ENCODE measurements at regions not wholly inside any gene's neighbourhood (a gene's known extent, or its start where the extent isn't known, plus 50 kb on each side); places are given as distances from the start of the nearest gene placed in this dataset.
A peak's percentile ranks its signal among the peaks of the same experiment; 100 is the strongest.

DNA sequence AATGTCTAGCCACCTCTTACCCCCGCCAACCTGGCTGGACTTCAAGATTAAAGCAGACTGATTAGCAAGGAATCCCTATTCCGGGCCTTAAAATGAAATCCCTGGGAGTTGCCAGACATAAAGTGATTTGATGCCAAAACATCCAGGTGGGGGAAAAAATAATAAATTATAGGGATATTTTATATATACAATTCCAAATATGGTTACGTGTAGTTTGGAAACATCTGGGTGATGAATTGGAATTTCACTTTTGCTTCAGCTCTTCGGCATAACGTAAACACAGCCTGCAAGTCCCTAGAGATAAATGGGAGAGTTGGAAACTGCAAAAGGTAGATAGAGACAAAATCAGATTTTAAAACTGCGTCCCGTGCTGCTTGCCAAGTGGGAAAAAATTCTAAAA is 545.5 kb upstream of the MDFIC2 start:
- DNase-seq: no peak
- TF ChIP-seq USF2 (IDR thresholded peaks at IDR 0.05; ENCODE audit: borderline replicate concordance, low read depth, low read length) (no peak), NRF1 (IDR thresholded peaks at IDR 0.05; ENCODE audit: low read depth, low read length) (no peak), MEF2A (IDR thresholded peaks at IDR 0.05; ENCODE audit: borderline replicate concordance, low read depth) (no peak), RXRA (IDR thresholded peaks at IDR 0.05; ENCODE audit: borderline replicate concordance, low read depth) (no peak), FOSL2 (IDR thresholded peaks at IDR 0.05; ENCODE audit: borderline replicate concordance, low read depth) (no peak), FOXM1 (IDR thresholded peaks at IDR 0.05; ENCODE audit: low read depth) (no peak), MXI1 (IDR thresholded peaks at IDR 0.05; ENCODE audit: low read depth, low read length) (no peak), GABPA (IDR thresholded peaks at IDR 0.05; ENCODE audit: low read depth) (no peak)
- TF ChIP-seq, protein P1, sequence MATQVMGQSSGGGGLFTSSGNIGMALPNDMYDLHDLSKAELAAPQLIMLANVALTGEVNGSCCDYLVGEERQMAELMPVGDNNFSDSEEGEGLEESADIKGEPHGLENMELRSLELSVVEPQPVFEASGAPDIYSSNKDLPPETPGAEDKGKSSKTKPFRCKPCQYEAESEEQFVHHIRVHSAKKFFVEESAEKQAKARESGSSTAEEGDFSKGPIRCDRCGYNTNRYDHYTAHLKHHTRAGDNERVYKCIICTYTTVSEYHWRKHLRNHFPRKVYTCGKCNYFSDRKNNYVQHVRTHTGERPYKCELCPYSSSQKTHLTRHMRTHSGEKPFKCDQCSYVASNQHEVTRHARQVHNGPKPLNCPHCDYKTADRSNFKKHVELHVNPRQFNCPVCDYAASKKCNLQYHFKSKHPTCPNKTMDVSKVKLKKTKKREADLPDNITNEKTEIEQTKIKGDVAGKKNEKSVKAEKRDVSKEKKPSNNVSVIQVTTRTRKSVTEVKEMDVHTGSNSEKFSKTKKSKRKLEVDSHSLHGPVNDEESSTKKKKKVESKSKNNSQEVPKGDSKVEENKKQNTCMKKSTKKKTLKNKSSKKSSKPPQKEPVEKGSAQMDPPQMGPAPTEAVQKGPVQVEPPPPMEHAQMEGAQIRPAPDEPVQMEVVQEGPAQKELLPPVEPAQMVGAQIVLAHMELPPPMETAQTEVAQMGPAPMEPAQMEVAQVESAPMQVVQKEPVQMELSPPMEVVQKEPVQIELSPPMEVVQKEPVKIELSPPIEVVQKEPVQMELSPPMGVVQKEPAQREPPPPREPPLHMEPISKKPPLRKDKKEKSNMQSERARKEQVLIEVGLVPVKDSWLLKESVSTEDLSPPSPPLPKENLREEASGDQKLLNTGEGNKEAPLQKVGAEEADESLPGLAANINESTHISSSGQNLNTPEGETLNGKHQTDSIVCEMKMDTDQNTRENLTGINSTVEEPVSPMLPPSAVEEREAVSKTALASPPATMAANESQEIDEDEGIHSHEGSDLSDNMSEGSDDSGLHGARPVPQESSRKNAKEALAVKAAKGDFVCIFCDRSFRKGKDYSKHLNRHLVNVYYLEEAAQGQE (IDR thresholded peaks at IDR 0.05; ENCODE audit: low read depth, low read length): no peak
- TF ChIP-seq, protein P2, sequence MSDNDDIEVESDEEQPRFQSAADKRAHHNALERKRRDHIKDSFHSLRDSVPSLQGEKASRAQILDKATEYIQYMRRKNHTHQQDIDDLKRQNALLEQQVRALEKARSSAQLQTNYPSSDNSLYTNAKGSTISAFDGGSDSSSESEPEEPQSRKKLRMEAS (IDR thresholded peaks at IDR 0.05; ENCODE audit: low read depth): no peak

DNA sequence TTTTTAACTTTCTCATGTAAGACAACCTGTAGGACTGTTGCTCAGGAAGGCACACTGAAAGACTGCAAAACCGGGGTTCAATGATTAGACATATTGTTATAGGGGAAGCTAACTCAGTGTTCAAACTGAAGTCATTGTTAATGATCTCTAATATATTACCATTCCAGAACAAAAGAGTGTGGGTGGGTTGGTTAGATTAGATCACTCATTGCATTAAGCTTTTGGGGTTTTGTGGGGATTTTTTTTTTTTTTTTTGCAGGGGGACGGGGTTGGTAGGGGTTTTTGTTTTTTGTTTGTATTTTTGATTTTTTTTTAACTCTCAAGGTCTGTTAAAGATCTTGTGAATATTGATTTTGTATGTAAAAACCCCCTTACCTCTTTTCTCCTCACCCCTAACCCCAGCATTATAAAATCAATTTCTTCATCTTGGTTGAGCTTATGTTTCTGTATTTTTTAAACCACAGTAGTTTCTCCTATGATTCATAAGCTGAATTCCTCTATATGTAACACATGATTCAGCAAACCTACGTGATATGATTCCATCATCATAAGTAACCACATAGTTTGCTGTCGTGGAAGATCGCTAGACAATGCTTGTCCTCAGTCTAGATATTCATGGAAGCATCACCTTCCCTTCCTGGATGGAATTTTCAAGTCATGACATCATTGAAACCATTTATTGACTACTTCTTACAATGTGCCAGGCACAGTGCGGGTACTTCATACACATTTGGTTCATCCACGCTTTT is 544.1 kb upstream of the MDFIC2 start:
- ChIA-PET POLR2A (no interaction called here), CTCF (no interaction called here)
- Histone ChIP-seq H3K9ac (peak overlapping the region; percentile 34; the same call in 1 of the 2 replicates), H3K9me3 (no peaks in the 10 kb centered on the region), H3K27me3 (ENCODE audit: insufficient read depth) (no peaks in the 10 kb centered on the region), H3K79me2 (ENCODE audit: insufficient read depth) (no peaks in the 10 kb centered on the region), H3F3A (replicated peaks; ENCODE audit: insufficient read depth) (peaks cover 33% of the 10 kb centered on the region), H3K4me3 (ENCODE audit: low read depth in 2 of 2, low read length in 1 of 2) (no peak overlapping the region), H4K20me1 (ENCODE audit: insufficient read depth) (no peaks in the 10 kb centered on the region), H3K4me1 (ENCODE audit: control insufficient read depth in 1 of 2, insufficient read depth in 2 of 2, low read depth in 1 of 2, low read length in 1 of 2) (peaks cover 0 to 28% of the 10 kb centered on the region in 2 experiments; a peak in 1 of 4 replicates), H3K9me2 (no peaks in the 10 kb centered on the region), H3K36me3 (replicated peaks in 1 of 2; ENCODE audit: control insufficient read depth in 1 of 2, insufficient read depth in 2 of 2, low read length in 1 of 2) (no peaks in the 10 kb centered on the region), H3K27ac (ENCODE audit: low read depth in 2 of 2, low read length in 1 of 2) (peak overlapping the region in 1 of 2 experiments; percentile 67; a peak in 2 of 4 replicates), H2AFZ (ENCODE audit: low read depth) (no peak overlapping the region), H3K4me2 (no peak overlapping the region; the same call in 1 of the 2 replicates)
- DNase-seq: no peak
- WGBS (ENCODE audit: low lambda C conversion rate): 46% methylated on average over 7 of the region's 7 CpGs
- TF ChIP-seq RCOR1 (IDR thresholded peaks at IDR 0.05; ENCODE audit: low read length) (no peak), EP300 (IDR thresholded peaks at IDR 0.05; ENCODE audit: borderline replicate concordance in 1 of 2, low read depth in 1 of 2, low read length in 1 of 2) (peak in 1 of 2 experiments; percentile 65; a peak in 1 of 4 replicates), USF2 (IDR thresholded peaks at IDR 0.05; ENCODE audit: borderline replicate concordance, low read depth, low read length) (no peak), MXI1 (IDR thresholded peaks at IDR 0.05; ENCODE audit: low read depth, low read length) (no peak), MEF2A (IDR thresholded peaks at IDR 0.05; ENCODE audit: borderline replicate concordance, low read depth) (no peak)
- TF ChIP-seq, protein P1 (IDR thresholded peaks at IDR 0.05; ENCODE audit: low read depth, low read length): no peak
- TF ChIP-seq, protein P3, sequence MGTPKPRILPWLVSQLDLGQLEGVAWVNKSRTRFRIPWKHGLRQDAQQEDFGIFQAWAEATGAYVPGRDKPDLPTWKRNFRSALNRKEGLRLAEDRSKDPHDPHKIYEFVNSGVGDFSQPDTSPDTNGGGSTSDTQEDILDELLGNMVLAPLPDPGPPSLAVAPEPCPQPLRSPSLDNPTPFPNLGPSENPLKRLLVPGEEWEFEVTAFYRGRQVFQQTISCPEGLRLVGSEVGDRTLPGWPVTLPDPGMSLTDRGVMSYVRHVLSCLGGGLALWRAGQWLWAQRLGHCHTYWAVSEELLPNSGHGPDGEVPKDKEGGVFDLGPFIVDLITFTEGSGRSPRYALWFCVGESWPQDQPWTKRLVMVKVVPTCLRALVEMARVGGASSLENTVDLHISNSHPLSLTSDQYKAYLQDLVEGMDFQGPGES (IDR thresholded peaks at IDR 0.05; ENCODE audit: low read depth, low read length): no peak

More for the DNA sequence above, 545.5 kb upstream of the MDFIC2 start:
- Histone ChIP-seq H3K4me3 (ENCODE audit: low read depth in 2 of 2, low read length in 1 of 2) (no peak overlapping the region), H2AFZ (ENCODE audit: low read depth) (peak overlapping the region; percentile 48; the same call in 1 of the 2 replicates), H3K4me2 (no peak overlapping the region; the same call in 1 of the 2 replicates), H3K36me3 (replicated peaks in 1 of 2; ENCODE audit: control insufficient read depth in 1 of 2, insufficient read depth in 2 of 2, low read length in 1 of 2) (no peaks in the 10 kb centered on the region), H3K79me2 (ENCODE audit: insufficient read depth) (no peaks in the 10 kb centered on the region), H3K27me3 (ENCODE audit: insufficient read depth) (no peaks in the 10 kb centered on the region), H3K9me2 (no peaks in the 10 kb centered on the region), H3K9me3 (no peaks in the 10 kb centered on the region), H3F3A (replicated peaks; ENCODE audit: insufficient read depth) (peaks cover 43% of the 10 kb centered on the region), H4K20me1 (ENCODE audit: insufficient read depth) (no peaks in the 10 kb centered on the region), H3K9ac (no peak overlapping the region; the same call in 1 of the 2 replicates), H3K27ac (ENCODE audit: low read depth in 2 of 2, low read length in 1 of 2) (peak overlapping the region in 1 of 2 experiments; percentile 67; a peak in 2 of 4 replicates), H3K4me1 (ENCODE audit: control insufficient read depth in 1 of 2, insufficient read depth in 2 of 2, low read depth in 1 of 2, low read length in 1 of 2) (peaks cover 0 to 35% of the 10 kb centered on the region in 2 experiments; a peak in 1 of 4 replicates)
- WGBS (ENCODE audit: low lambda C conversion rate): 61% methylated on average over 7 of the region's 7 CpGs
- CTCF ChIA-PET: no interaction called here
- POLR2A ChIA-PET: no interaction called here
